ENCODE measurements at regions not wholly inside any gene's neighbourhood (a gene's known extent, or its start where the extent isn't known, plus 50 kb on each side); places are given as distances from the start of the nearest gene placed in this dataset.

DNA sequence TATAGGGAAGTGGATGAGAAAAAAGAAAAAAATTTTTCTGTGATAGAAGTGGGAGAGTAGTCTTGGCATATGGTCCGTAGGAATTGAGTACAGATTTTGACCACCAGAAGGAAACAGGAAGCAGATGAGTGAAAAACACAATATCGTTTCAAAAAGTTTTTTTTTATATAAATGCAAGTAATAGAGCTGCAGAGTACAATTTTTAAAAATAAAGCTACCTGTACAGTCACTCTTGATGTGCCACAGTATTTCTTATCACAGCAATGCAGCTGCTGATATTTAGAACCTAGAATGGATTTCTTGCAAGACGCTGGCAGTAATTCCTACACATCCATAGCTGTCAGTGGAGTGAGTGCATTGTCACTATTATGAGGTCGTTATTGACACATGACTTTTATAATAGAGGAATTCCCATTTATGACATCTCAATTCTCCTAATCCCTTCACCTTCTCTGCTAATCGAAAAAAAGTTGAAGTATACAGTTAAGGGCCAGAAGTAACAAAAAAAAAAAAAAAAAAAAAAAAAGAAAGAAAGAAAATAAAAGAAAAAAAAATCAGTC lies 477.7 kb downstream of the TAF11L14 start:
- H3K36me3 ChIP-seq (replicated peaks in 1 of 2; ENCODE audit: control insufficient read depth in 1 of 2, insufficient read depth in 2 of 2, low read length in 2 of 2), result no peaks in the 10 kb centered on the region
- no peak for TF ChIP-seq CTCF (IDR thresholded peaks at IDR 0.05)
- no peaks in the 10 kb centered on the region for H4K20me1 ChIP-seq (ENCODE audit: insufficient read depth, low read length)
- DNase-seq, result no peak
- H2AFZ ChIP-seq (ENCODE audit: insufficient read depth, low read depth, low read length, poor library complexity, severe bottlenecking), result peak overlapping the region; percentile 11
- no CpG with 5 or more reads among the region's 5 CpGs for WGBS (ENCODE audit: insufficient coverage)
- no peaks in the 10 kb centered on the region for H3K4me1 ChIP-seq (ENCODE audit: control insufficient read depth in 1 of 2, insufficient read depth in 2 of 2, low read length in 2 of 2)
- no peak overlapping the region for H3K4me3 Mint-ChIP-seq
- H3K27me3 Mint-ChIP-seq (ENCODE audit: low read depth in 3 of 3), result no peaks in the 10 kb centered on the region
- no peak overlapping the region for H3K4me2 ChIP-seq (replicated peaks; ENCODE audit: extremely low read depth, low read length, poor library complexity, severe bottlenecking)
- H3K27ac Mint-ChIP-seq, result no peak overlapping the region
- intact Hi-C loops (cut with micrococcal nuclease), result no loop called here
- peaks cover 0 to 4% (median 1%) of the 10 kb centered on the region in 7 donors for H3K9me3 Mint-ChIP-seq
- no peaks in the 10 kb centered on the region for H3K36me3 Mint-ChIP-seq
- no peak overlapping the region for H3K27ac ChIP-seq (ENCODE audit: low read depth in 1 of 2, low read length in 2 of 2)
- no peaks in the 10 kb centered on the region for H3K79me2 ChIP-seq (ENCODE audit: insufficient read depth, low read length)
- H3K9me3 ChIP-seq (replicated peaks in 1 of 2; ENCODE audit: control insufficient read depth in 1 of 2, insufficient read depth in 1 of 2, low read length in 2 of 2), result no peaks in the 10 kb centered on the region
- no peaks in the 10 kb centered on the region for H3K27me3 ChIP-seq (ENCODE audit: control insufficient read depth in 2 of 2, insufficient read depth in 2 of 2, low read length in 2 of 2)
- H3K9ac ChIP-seq (ENCODE audit: insufficient read depth, low read length, poor library complexity, severe bottlenecking), result no peak overlapping the region
- peaks cover 12% of the 10 kb centered on the region for H3K4me1 Mint-ChIP-seq
- no peak overlapping the region for H3K4me3 ChIP-seq (replicated peaks in 1 of 3; ENCODE audit: low read depth in 2 of 3, low read length in 3 of 3)

- H3K4me1 Mint-ChIP-seq, result peaks cover 12% of the 10 kb centered on the region
- H3K27me3 Mint-ChIP-seq (ENCODE audit: low read depth in 3 of 3), result peaks cover 0 to under 1% (median 0%) of the 10 kb centered on the region in 3 donors
- no peaks in the 10 kb centered on the region for H4K20me1 ChIP-seq (ENCODE audit: insufficient read depth, low read length)
- no peak overlapping the region for H3K4me2 ChIP-seq (replicated peaks; ENCODE audit: extremely low read depth, low read length, poor library complexity, severe bottlenecking)
- no peak overlapping the region for H3K27ac Mint-ChIP-seq
- no peak for DNase-seq
- H3K4me1 ChIP-seq (ENCODE audit: control insufficient read depth in 1 of 2, insufficient read depth in 2 of 2, low read length in 2 of 2), result no peaks in the 10 kb centered on the region
- no peaks in the 10 kb centered on the region for H3K36me3 Mint-ChIP-seq
- H2AFZ ChIP-seq (ENCODE audit: insufficient read depth, low read depth, low read length, poor library complexity, severe bottlenecking), result no peak overlapping the region
- no peak overlapping the region for H3K9ac ChIP-seq (ENCODE audit: insufficient read depth, low read length, poor library complexity, severe bottlenecking)
- no peaks in the 10 kb centered on the region for H3K27me3 ChIP-seq (ENCODE audit: control insufficient read depth in 2 of 2, insufficient read depth in 2 of 2, low read length in 2 of 2)
- H3K27ac ChIP-seq (ENCODE audit: low read depth in 1 of 2, low read length in 2 of 2), result no peak overlapping the region
- 88% methylated on average over 1 of the region's 3 CpGs for WGBS (ENCODE audit: insufficient coverage)
- H3K9me3 ChIP-seq (replicated peaks in 1 of 2; ENCODE audit: control insufficient read depth in 1 of 2, insufficient read depth in 1 of 2, low read length in 2 of 2), result no peaks in the 10 kb centered on the region
- H3K4me3 Mint-ChIP-seq, result no peak overlapping the region
- H3K4me3 ChIP-seq (replicated peaks in 1 of 3; ENCODE audit: low read depth in 2 of 3, low read length in 3 of 3), result no peak overlapping the region
- no peaks in the 10 kb centered on the region for H3K36me3 ChIP-seq (replicated peaks in 1 of 2; ENCODE audit: control insufficient read depth in 1 of 2, insufficient read depth in 2 of 2, low read length in 2 of 2)
- peaks cover 0 to 4% (median 0%) of the 10 kb centered on the region in 7 donors for H3K9me3 Mint-ChIP-seq
- intact Hi-C loops (cut with micrococcal nuclease), result no loop called here
- no peak for TF ChIP-seq CTCF (IDR thresholded peaks at IDR 0.05)
- no peaks in the 10 kb centered on the region for H3K79me2 ChIP-seq (ENCODE audit: insufficient read depth, low read length)
Measured at GRCh38 chr5:18113721-18114120, 479.5 kb downstream of the TAF11L14 start.

Data from CD14-positive monocyte (primary cell).